HCT116 (cell line): ENCODE measurements at regions not wholly inside any gene's neighbourhood (a gene's known extent, or its start where the extent isn't known, plus 50 kb on each side); places are given as distances from the start of the nearest gene placed in this dataset.

Source experiments
- ATF3 ChIP-seq: IDR thresholded peaks from 2 replicates; pipeline ENCODE4 v1.6.1; 2012
- CTCF ChIP-seq, 3 experiments: fragments of 200-600 bp in 1 of 3; sonication (generic) in 1 of 3; IDR thresholded peaks in 2 of 3; conservative IDR thresholded peaks in 1 of 3; 2 replicates each; pipeline ENCODE4 v1.5.1; 2012 to 2017; ENCODE audit warnings: low read depth in 2 of 3, low read length in 2 of 3, antibody characterized with exemption in 1 of 3, borderline replicate concordance in 1 of 3, control low read depth in 1 of 3, mild to moderate bottlenecking in 1 of 3, mixed read lengths in 1 of 3, mixed run types in 1 of 3, moderate library complexity in 1 of 3; ENCODE audit not compliant: insufficient read depth in 1 of 3
- EZH2 ChIP-seq: fragments of 200-600 bp; sonication (generic); IDR thresholded peaks from 2 replicates; pipeline ENCODE4 v1.6.1; 2017; ENCODE audit warnings: antibody characterized with exemption, mixed run types
- FOSL1 ChIP-seq: IDR thresholded peaks from 2 replicates; pipeline ENCODE4 v1.6.1; 2012; ENCODE audit warnings: low read depth
- POLR2A ChIP-seq: IDR thresholded peaks from 2 replicates; pipeline ENCODE4 v1.7.0; 2011; ENCODE audit warnings: borderline replicate concordance; ENCODE audit not compliant: insufficient read depth, insufficient read length; ENCODE audit errors: extremely low read depth
- POLR2AphosphoS5 ChIP-seq: IDR thresholded peaks from 2 replicates; pipeline ENCODE4 v1.6.1; 2011; ENCODE audit warnings: mild to moderate bottlenecking, low read depth, low read length, moderate library complexity
- SIN3A ChIP-seq: IDR thresholded peaks from 2 replicates; pipeline ENCODE4 v1.6.1; 2012; ENCODE audit warnings: low read depth
- TCF7L2 ChIP-seq: IDR thresholded peaks from 2 replicates; pipeline ENCODE4 v1.7.0; 2011; ENCODE audit warnings: borderline replicate concordance, inconsistent platforms; ENCODE audit not compliant: insufficient read depth, insufficient read length; ENCODE audit errors: extremely low read depth
- YY1 ChIP-seq: IDR thresholded peaks from 2 replicates; pipeline ENCODE4 v1.6.1; 2011; ENCODE audit warnings: low read length, low read depth, moderate library complexity, mild to moderate bottlenecking; ENCODE audit not compliant: insufficient replicate concordance; ENCODE audit errors: extremely low read depth
- ZFX ChIP-seq: fragments of 450-650 bp; IDR thresholded peaks from 2 replicates; pipeline ENCODE4 v1.6.1; 2017

DNA sequence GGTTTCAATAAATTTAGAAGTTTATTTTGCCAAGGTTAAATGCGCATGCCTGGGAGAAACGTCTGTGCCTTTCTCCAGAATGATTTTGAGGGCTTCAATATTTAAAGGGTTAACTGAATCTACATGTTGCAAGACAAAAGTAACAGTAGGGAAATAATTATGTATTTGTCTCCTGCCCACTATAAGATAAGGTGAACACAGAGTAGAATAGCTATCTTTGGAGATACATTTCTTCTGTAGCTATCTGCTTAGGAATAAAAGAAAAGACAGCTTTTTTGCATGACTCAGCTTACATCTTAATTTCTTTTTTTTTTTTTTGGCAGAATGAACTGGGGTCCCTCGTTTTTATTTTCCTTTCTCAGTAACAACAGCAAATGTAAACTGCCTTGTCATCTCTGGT, 1351.6 kb downstream of the AMY1C start:
- TF ChIP-seq CTCF (IDR thresholded peaks at IDR 0.05 in 2 of 3, conservative IDR thresholded peaks at IDR 0.05 in 1 of 3; ENCODE audit: borderline replicate concordance in 1 of 3, insufficient read depth in 1 of 3, low read depth in 2 of 3, low read length in 2 of 3): no peak
- TF ChIP-seq EZH2: no peak
- no peak for TF ChIP-seq SIN3A
- TF ChIP-seq YY1: no peak
- TF ChIP-seq FOSL1: no peak
- no peak for TF ChIP-seq ZFX
- TF ChIP-seq POLR2A: no peak
- TF ChIP-seq TCF7L2: no peak
- TF ChIP-seq ATF3: no peak
- TF ChIP-seq POLR2AphosphoS5: no peak
